Limb (tissue), 2 donors: ENCODE measurements at regions not wholly inside any gene's neighbourhood (a gene's known extent, or its start where the extent isn't known, plus 50 kb on each side); places are given as distances from the start of the nearest gene placed in this dataset.
"Not testable (repeated sequence)": the region's sequence is repeated elsewhere in the genome, so short reads cannot be mapped to it uniquely, and the experiment has no call there.

Source experiments
- DNase-seq, 2 donors: peaks; one replicate each; pipeline ENCODE4 v3.0.0-alpha.2; 2016; ENCODE audit errors: extremely low spot score in 2 of 2

- DNase-seq = no peak
These were observed 65.5 kb downstream of the VCX2 start for GRCh38 chrX:8105531-8105930.

GRCh38 chrX:8103655-8104054 is 67.4 kb downstream of the VCX2 start:
- DNase-seq = no peak

DNA sequence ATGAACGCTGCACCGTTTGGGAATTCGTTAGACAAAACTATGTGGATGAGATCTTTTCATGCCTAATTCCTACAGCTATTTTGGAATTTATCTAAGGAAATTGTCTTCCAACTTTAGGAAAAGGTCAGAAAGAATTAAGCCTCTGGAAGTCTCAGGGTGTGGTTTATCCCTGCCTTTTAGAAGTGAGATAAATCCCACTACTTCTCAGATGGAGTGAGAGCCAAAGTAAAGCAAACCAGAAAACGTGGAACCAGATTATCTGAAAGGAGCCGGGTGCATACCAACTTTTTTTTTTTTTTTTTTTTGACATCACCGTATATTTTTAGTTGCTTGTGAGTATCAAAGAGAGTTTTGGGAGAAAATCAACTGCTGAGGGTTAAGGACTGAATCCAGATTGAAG is 79.6 kb downstream of the VCX2 start:
- DNase-seq = no peak

DNA sequence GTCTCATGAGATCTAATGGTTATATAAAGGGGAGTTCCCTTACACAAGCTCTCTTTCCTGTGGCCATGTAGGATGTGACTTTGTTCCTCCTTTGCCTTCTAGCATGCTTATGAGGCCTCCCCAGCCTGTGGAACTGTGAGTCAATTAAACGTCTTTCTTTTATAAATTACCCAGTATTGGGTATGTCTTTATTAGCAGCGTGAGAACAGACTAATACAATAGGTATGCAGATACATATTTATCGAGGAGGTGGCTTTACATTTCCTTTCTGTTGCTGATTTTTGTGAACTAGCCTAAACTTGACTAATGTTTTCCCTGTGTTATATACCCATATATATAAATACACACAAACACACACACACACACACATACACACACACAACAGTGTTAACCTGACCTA is 80.2 kb downstream of the VCX2 start:
- no peak for DNase-seq

- no peak for DNase-seq
These were observed 80.6 kb downstream of the VCX2 start for GRCh38 chrX:8090482-8090881.

GRCh38 chrX:8089141-8089540 is 81.9 kb downstream of the VCX2 start:
- no peak for DNase-seq

- no peak for DNase-seq
These were observed 87.1 kb downstream of the VCX2 start for GRCh38 chrX:8084006-8084405.

DNA sequence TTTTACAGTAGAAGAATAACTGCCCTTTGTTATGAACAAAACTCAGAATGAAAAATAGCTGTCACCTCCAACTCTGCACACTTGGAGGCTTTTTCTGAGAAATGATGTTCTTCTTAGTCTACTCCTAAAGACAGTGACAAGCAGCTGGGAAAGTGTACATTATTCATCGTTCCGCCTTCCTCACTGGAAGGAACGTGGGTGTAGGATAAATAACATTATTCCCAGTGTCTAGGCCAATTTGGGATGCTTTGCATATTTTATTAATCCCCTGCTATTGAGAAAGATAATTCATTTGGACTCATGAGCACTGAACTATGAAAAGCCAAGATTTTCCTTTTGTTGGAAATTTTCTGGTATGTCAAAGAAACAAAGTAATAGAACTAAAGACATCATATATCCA is 87.8 kb downstream of the VCX2 start:
- DNase-seq = no peak

DNA sequence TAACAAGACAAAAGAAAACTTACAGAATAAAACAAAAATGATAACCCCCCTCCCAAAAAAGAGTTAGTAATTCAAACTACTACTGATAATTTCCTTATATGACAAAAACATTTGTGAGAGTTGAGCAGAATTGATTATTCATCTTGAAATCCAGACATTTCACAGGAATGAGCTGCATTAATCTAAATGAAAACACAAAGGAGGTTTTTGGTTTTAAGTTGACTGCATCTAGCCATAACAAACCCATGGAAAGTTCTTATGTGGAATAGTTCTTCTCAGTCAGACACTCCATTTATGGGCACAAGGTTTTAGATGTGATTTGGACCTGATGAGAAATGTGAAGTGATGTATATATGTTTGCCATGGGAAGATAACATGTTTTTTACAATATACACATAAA is 95.4 kb downstream of the VCX2 start:
- no peak for DNase-seq

DNA sequence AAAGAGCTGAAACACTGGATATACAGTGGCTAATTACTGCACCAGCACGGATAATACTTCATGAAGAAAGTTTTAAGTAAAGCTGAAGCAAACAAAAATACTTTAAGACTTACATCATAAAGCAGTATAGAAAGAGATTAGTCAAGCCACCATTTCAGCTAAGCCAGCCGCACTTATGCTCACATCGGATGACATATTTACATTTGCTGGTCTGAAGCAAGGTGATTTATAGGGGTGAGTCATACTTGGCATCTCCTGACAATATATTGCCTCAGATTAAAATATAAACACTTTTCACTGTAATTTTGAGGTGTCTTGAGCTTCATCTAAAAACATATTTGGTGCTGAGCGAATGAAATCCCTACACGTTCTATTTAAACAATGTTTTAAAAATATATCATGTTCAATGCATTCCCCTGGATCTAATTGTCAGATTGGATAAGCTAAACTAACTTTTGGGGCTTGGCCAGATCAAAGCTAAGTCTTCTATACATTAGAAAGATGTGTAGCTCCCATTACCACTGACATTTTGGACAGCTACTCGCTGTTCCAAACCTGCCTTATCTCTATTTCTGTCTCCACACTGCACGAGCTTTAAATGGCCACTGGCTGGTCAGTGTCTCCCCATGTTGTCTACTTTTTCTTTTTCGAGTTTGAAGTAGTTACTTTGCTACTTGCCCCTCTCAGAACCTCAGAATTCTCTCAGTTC is 103.2 kb downstream of the VCX2 start:
- no peak for DNase-seq

GRCh38 chrX:8052909-8053308 is 118.2 kb downstream of the VCX2 start:
- no peak for DNase-seq

DNA sequence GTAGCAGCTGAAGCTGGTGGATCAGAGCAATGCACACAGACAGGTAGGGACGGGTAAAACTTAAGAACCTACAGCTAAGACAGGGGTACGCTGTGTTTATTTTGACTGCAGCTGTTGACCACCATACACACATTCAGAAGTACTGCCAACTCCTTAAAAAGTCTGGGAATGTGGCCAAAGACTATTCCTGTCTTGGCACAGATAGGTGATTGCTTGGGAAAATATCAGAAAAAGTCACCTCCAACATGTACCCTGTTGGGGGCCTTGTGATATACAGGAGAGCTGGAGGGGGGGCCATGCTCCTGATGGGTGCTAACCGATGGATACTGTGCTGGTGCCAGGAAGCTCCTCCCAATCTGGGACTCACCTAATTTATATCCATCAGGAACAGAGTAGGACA is 121.2 kb downstream of the VCX2 start:
- peak in 1 of 2 donors; percentile 11 for DNase-seq

- DNase-seq = no peak
These were observed 121.3 kb upstream of the PNPLA4 start for GRCh38 chrX:8048466-8048865.

DNA sequence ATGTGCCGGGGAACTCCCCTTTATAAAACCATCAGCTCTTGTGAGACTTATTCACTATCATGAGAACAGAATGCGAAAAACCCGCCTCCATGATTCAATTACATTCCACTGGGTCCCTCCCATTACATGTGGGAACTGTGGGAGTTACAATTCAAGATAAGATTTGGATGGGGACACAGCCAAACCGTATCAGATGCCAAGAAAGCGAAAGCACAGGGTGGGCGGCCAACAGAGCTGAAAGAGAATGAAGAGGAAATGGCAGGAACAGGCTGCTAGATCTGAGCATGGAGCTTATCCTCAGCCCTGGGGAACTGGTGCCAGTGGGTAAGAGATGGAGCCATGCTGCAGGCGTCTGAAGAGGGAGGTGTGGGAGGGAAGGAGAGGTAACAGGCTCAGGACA is 117.7 kb upstream of the PNPLA4 start:
- DNase-seq = no peak

- no peak for DNase-seq
These were observed 116.3 kb upstream of the PNPLA4 start for GRCh38 chrX:8043546-8043945.

DNA sequence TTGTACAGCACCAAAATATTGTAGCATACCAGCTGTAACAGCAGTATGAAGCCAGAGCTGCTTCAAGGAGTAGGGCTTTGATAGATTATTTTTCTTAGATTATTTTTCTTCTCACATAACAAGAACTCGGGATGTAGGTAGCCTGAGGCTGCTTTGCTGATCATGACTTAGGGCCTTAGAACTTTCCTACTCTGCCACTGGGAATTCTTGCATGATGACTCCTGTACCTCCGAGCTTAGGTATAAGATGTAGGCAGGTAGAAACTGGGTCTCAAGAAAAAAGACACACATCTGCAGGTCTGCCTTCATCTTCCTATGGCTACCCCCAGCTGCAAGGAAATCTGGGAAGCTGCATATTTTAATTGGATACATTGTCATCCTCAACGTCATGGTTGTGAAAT is 115.9 kb upstream of the PNPLA4 start:
- no peak for DNase-seq

- DNase-seq = no peak
These were observed 115.1 kb upstream of the PNPLA4 start for GRCh38 chrX:8042304-8042703.

- not testable (repeated sequence) for DNase-seq
These were observed 112.5 kb upstream of the PNPLA4 start for GRCh38 chrX:8039711-8040110.

DNA sequence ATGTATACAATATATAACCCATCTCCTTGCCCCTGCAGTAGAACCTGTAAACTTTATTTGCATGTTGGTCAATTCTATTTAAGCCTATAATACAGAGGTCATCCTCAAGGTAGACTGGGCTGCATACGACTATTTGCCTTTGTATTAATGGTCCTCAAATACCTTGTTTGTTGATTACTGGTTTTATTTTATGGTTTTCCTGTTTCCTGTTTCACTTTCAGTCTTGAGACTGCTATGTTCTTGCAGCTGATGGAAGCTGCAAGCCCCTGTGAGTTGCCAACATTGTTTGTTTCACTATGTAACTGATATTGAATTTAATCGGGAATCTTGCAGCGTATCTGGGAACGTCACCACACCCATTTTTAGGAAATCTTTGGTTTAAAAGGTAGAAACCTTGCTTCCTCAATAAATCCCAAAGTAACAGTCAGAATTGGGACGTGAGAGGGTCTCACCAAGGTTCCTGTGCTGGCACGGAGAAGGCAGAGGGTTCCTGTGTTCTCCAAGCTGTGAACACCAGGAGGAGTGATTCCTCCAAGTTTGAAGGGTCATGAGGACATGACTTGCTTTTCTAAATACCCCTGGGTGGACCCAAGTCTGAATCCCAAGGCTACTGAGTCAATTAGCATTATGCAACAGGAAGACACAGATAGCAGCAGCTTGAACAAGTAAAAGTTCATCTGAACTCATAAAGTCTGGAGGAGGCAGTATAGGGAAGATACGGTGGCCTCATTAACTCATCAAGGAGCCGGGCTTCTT is 110.6 kb upstream of the PNPLA4 start:
- DNase-seq = no peak

DNA sequence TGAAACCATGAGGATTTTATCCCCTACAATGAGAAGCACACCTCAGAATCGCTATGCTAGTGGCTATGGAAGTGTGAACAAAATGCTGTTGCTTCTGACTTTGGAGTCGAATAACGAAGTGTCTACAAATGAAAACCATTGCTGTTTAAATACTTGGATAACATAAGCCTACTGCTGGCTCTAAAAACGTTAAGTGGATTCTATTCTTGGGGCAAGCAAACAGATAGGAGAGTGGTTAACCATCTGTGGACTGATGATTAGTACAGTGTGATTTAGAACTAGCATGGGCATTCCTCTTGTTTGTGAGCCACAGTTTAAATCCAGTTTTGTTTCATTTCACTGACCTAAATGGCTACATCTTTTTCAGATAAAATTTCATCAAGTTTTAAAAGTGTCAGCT is 109.7 kb upstream of the PNPLA4 start:
- DNase-seq = no peak

DNA sequence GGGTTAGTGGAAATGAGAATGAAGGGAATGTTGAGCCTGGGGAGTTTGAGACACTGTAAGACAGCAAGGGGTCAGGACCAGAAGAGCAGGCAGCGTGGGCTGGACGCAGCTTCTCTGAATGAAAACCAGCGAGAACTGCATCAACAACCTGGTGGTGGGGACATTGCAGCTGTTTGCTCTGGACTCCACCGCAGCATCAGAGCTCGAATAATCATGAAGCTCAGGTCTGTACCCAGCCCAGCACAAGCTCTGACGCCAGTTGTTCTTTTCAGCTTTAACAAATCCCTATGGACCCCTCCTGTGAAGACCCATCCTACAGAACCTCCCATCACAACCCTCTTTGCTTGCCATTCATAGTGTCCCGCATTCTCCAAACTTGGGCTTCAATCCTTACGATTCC is 106.8 kb upstream of the PNPLA4 start:
- DNase-seq = no peak

DNA sequence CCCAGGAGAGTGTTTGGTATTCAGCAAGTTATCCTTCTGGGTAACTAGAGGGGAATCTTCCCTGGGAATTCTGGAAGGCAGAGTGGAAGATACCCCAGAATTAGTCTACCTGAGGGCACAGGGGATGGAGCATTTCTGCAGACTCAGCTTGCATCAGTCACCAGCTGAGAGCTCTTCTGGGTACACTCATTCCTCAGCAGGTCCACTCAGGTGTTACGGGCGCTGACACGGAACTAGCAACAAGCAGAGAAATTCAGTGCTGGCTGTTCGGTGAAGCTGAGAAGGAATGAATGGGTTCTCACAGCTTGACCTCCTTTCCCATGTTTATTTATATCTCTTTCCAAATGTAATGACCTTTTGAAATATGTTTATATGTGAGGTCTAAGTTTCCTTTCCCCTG is 106.0 kb upstream of the PNPLA4 start:
- DNase-seq = no peak

- no peak for DNase-seq
These were observed 103.1 kb upstream of the PNPLA4 start for GRCh38 chrX:8030361-8030760.
